H9 (cell line): ENCODE measurements at regions not wholly inside any gene's neighbourhood (a gene's known extent, or its start where the extent isn't known, plus 50 kb on each side); places are given as distances from the start of the nearest gene placed in this dataset.

Experiments used
- DNase-seq: peaks from one replicate; pipeline ENCODE4 v3.0.0-alpha.2; 2017
- H2AFZ ChIP-seq: one replicate; pipeline ENCODE4 v1.6.1; 2013; ENCODE audit warnings: mild to moderate bottlenecking, low read length, control low read depth, moderate library complexity
- H2AK5ac ChIP-seq: 2 replicates; pipeline ENCODE4 v1.6.1; 2013; ENCODE audit warnings: low read length, control low read depth, mixed read lengths; ENCODE audit not compliant: insufficient read length
- H2BK120ac ChIP-seq: one replicate; pipeline ENCODE4 v1.6.1; 2013; ENCODE audit warnings: low read depth, mild to moderate bottlenecking, low read length, control low read depth, inconsistent platforms; ENCODE audit not compliant: poor library complexity, severe bottlenecking
- H2BK12ac ChIP-seq: 2 replicates; pipeline ENCODE4 v1.6.1; 2013; ENCODE audit warnings: low read length, control low read depth, mixed read lengths, low read depth; ENCODE audit not compliant: insufficient read length
- H2BK15ac ChIP-seq: 2 replicates; pipeline ENCODE4 v1.6.1; 2013; ENCODE audit warnings: low read depth, low read length, control low read depth
- H2BK20ac ChIP-seq: one replicate; pipeline ENCODE4 v1.6.1; 2013; ENCODE audit warnings: low read depth, mild to moderate bottlenecking, low read length, control low read depth, inconsistent platforms; ENCODE audit not compliant: poor library complexity, severe bottlenecking
- H2BK5ac ChIP-seq: 2 replicates; pipeline ENCODE4 v1.6.1; 2013; ENCODE audit warnings: low read length, control low read depth, mixed read lengths; ENCODE audit not compliant: insufficient read length
- H3K14ac ChIP-seq: 2 replicates; pipeline ENCODE4 v1.6.1; 2013; ENCODE audit warnings: low read length, control low read depth; ENCODE audit not compliant: insufficient read depth
- H3K18ac ChIP-seq: 2 replicates; pipeline ENCODE4 v1.6.1; 2013; ENCODE audit warnings: low read depth, mild to moderate bottlenecking, mixed read lengths, low read length, control low read depth; ENCODE audit not compliant: insufficient read length
- H3K23ac ChIP-seq: 2 replicates; pipeline ENCODE4 v1.6.1; 2013; ENCODE audit warnings: low read length, control low read depth, mixed read lengths, low read depth; ENCODE audit not compliant: insufficient read length
- H3K23me2 ChIP-seq: 2 replicates; pipeline ENCODE4 v1.6.1; 2013; ENCODE audit warnings: low read depth, mild to moderate bottlenecking, mixed read lengths, low read length, control low read depth; ENCODE audit not compliant: insufficient read length, poor library complexity, severe bottlenecking
- H3K27ac ChIP-seq: 2 replicates; pipeline ENCODE4 v1.5.1; 2013; ENCODE audit warnings: low read length, control low read depth, mixed read lengths, low read depth; ENCODE audit not compliant: insufficient read length
- H3K27me3 ChIP-seq: 2 replicates; pipeline ENCODE4 v1.6.1; 2013; ENCODE audit warnings: low read length, control low read depth, inconsistent platforms; ENCODE audit not compliant: insufficient read depth
- H3K4ac ChIP-seq: 2 replicates; pipeline ENCODE4 v1.6.1; 2013; ENCODE audit warnings: low read depth, mild to moderate bottlenecking, control low read depth, inconsistent platforms, low read length, moderate library complexity
- H3K4me1 ChIP-seq: 2 replicates; pipeline ENCODE4 v1.6.1; 2013; ENCODE audit warnings: low read length, control low read depth, inconsistent platforms; ENCODE audit not compliant: insufficient read depth
- H3K4me2 ChIP-seq: 2 replicates; pipeline ENCODE4 v1.6.1; 2013; ENCODE audit warnings: low read length, control low read depth, mixed read lengths; ENCODE audit not compliant: insufficient read length, insufficient read depth
- H3K56ac ChIP-seq: 2 replicates; pipeline ENCODE4 v1.6.1; 2013; ENCODE audit warnings: low read depth, mild to moderate bottlenecking, mixed read lengths, low read length, control low read depth; ENCODE audit not compliant: insufficient read length
- H3K79me1 ChIP-seq: 2 replicates; pipeline ENCODE4 v1.6.1; 2013; ENCODE audit warnings: low read depth, mild to moderate bottlenecking, moderate library complexity, low read length, control low read depth, inconsistent platforms; ENCODE audit not compliant: insufficient read depth, poor library complexity, severe bottlenecking
- H3K79me2 ChIP-seq: 2 replicates; pipeline ENCODE4 v1.6.1; 2013; ENCODE audit warnings: low read length, control low read depth, inconsistent platforms; ENCODE audit not compliant: insufficient read depth
- H3K9ac ChIP-seq: 2 replicates; pipeline ENCODE4 v1.6.1; 2013; ENCODE audit warnings: low read length, control low read depth, mixed read lengths; ENCODE audit not compliant: insufficient read length; ENCODE audit errors: extremely low read depth
- H3K9me3 ChIP-seq: one replicate; pipeline ENCODE4 v1.6.1; 2013; ENCODE audit warnings: low read depth, low read length, inconsistent platforms; ENCODE audit not compliant: control insufficient read depth
- H3T11ph ChIP-seq: one replicate; pipeline ENCODE4 v1.6.1; 2013; ENCODE audit warnings: mild to moderate bottlenecking, low read length, control low read depth, inconsistent platforms
- H4K20me1 ChIP-seq: one replicate; pipeline ENCODE4 v1.6.1; 2013; ENCODE audit not compliant: control insufficient read depth, insufficient read length, insufficient read depth
- H4K5ac ChIP-seq: 2 replicates; pipeline ENCODE4 v1.6.1; 2013; ENCODE audit warnings: low read depth, mild to moderate bottlenecking, mixed read lengths, low read length, control low read depth; ENCODE audit not compliant: insufficient read length
- H4K8ac ChIP-seq: replicated peaks from 2 replicates; pipeline ENCODE4 v1.6.1; 2013; ENCODE audit warnings: low read length, control low read depth, mixed read lengths, low read depth; ENCODE audit not compliant: insufficient read length
- H4K91ac ChIP-seq: 2 replicates; pipeline ENCODE4 v1.6.1; 2013; ENCODE audit warnings: low read depth, mild to moderate bottlenecking, moderate library complexity, mixed read lengths, low read length, control low read depth; ENCODE audit not compliant: insufficient read length
- H3K27ac Mint-ChIP-seq, 3 experiments: 2 replicates in 2 of 3; 3 replicates in 1 of 3; pipeline ENCODE4 v1.8.0; 2020 to 2021; ENCODE audit warnings: mixed read lengths in 3 of 3, mild to moderate bottlenecking in 1 of 3, moderate library complexity in 1 of 3
- H3K27me3 Mint-ChIP-seq: 2 replicates; pipeline ENCODE4 v1.8.0; 2021; ENCODE audit warnings: low read depth, mild to moderate bottlenecking, moderate library complexity, mixed read lengths
- H3K36me3 Mint-ChIP-seq, 3 experiments: 2 replicates in 2 of 3; 3 replicates in 1 of 3; pipeline ENCODE4 v1.8.0; 2020 to 2021; ENCODE audit warnings: low read depth in 3 of 3, mixed read lengths in 3 of 3; ENCODE audit not compliant: insufficient read depth in 1 of 3
- H3K4me1 Mint-ChIP-seq, 2 experiments: 2 replicates each; pipeline ENCODE4 v1.8.0; 2020; ENCODE audit warnings: mixed read lengths in 2 of 2
- H3K4me3 Mint-ChIP-seq, 2 experiments: 2 replicates in 1 of 2; 3 replicates in 1 of 2; pipeline ENCODE4 v1.8.0; 2020 to 2021; ENCODE audit warnings: mild to moderate bottlenecking in 2 of 2, mixed read lengths in 2 of 2, moderate library complexity in 1 of 2
- H3K9me3 Mint-ChIP-seq, 2 experiments: 2 replicates in 1 of 2; 3 replicates in 1 of 2; pipeline ENCODE4 v1.8.0; 2020; ENCODE audit warnings: mild to moderate bottlenecking in 2 of 2, mixed read lengths in 2 of 2, moderate library complexity in 1 of 2
- WGBS: extraction: QIAGEN DNeasy Blood & Tissue Kit; methylation state at CpG from one replicate; pipeline ENCODE4 v1.1.7; 2013; ENCODE audit warnings: missing lambda C conversion rate, low lambda C conversion rate, mixed read lengths; ENCODE audit not compliant: insufficient read length; ENCODE audit errors: extremely low coverage; 5-methylcytosine and 5-hydroxymethylcytosine counted together
- TF ChIP-seq, protein P1 (sequence below): fragments of 200-600 bp; sonication (generic); conservative IDR thresholded peaks from 3 replicates; pipeline ENCODE4 v1.8.0; 2021; ENCODE audit warnings: antibody characterized with exemption, mild to moderate bottlenecking

DNA sequence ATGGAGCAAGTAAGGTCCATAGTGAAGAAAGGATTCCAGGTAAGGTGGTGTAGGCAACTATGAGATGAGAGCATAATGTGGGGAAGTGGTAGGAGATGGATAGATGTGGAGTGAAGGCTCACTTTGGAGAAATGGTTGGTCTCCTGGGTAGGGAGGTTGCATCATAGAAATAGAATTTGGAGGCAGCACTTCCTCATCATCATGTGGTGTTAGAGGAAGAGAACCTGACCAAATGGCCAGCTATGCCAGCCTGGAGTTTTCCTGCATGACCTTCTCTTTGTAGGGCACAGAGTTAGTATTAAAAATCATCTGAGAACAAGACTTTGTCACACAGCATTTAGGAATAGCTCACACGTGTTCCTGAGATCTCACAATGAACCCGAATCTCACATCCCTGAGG lies 126.7 kb upstream of the CXCL12 start:
- Histone ChIP-seq H4K20me1 (no peaks in the 10 kb centered on the region), H3K14ac (no peak overlapping the region), H3K79me2 (no peaks in the 10 kb centered on the region), H4K8ac (no peak overlapping the region), H2BK12ac (no peak overlapping the region), H3K4me1 (no peaks in the 10 kb centered on the region), H4K91ac (no peak overlapping the region), H3T11ph (no peak overlapping the region), H3K4ac (no peak overlapping the region), H2BK15ac (no peak overlapping the region), H3K18ac (no peak overlapping the region), H2BK5ac (no peak overlapping the region), H2AK5ac (no peak overlapping the region), H3K9ac (no peak overlapping the region), H3K4me2 (no peak overlapping the region), H3K27ac (no peak overlapping the region), H2AFZ (no peak overlapping the region), H4K5ac (no peak overlapping the region), H3K79me1 (no peaks in the 10 kb centered on the region), H3K9me3 (no peaks in the 10 kb centered on the region), H2BK20ac (no peak overlapping the region), H2BK120ac (no peak overlapping the region), H3K27me3 (no peaks in the 10 kb centered on the region), H3K23ac (no peak overlapping the region), H3K23me2 (no peaks in the 10 kb centered on the region), H3K56ac (no peak overlapping the region)
- Mint-ChIP-seq H3K4me1 (no peaks in the 10 kb centered on the region), H3K27me3 (peaks cover 4% of the 10 kb centered on the region), H3K27ac (no peak overlapping the region), H3K36me3 (no peaks in the 10 kb centered on the region), H3K9me3 (no peaks in the 10 kb centered on the region; a peak in 1 of 5 replicates), H3K4me3 (no peak overlapping the region)
- TF ChIP-seq, protein P1, sequence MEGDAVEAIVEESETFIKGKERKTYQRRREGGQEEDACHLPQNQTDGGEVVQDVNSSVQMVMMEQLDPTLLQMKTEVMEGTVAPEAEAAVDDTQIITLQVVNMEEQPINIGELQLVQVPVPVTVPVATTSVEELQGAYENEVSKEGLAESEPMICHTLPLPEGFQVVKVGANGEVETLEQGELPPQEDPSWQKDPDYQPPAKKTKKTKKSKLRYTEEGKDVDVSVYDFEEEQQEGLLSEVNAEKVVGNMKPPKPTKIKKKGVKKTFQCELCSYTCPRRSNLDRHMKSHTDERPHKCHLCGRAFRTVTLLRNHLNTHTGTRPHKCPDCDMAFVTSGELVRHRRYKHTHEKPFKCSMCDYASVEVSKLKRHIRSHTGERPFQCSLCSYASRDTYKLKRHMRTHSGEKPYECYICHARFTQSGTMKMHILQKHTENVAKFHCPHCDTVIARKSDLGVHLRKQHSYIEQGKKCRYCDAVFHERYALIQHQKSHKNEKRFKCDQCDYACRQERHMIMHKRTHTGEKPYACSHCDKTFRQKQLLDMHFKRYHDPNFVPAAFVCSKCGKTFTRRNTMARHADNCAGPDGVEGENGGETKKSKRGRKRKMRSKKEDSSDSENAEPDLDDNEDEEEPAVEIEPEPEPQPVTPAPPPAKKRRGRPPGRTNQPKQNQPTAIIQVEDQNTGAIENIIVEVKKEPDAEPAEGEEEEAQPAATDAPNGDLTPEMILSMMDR, result no peak
- no CpG with 5 or more reads among the region's 2 CpGs for WGBS
- no peak for DNase-seq
